ENCODE measurements at regions not wholly inside any gene's neighbourhood (a gene's known extent, or its start where the extent isn't known, plus 50 kb on each side); places are given as distances from the start of the nearest gene placed in this dataset.
"Not testable (repeated sequence)": the region's sequence is repeated elsewhere in the genome, so short reads cannot be mapped to it uniquely, and the experiment has no call there.

GRCh38 chr21:32968103-32968502 lies 57.6 kb upstream of the OLIG2 start:
- not testable (repeated sequence) for H3K27ac Mint-ChIP-seq; H3K4me1 Mint-ChIP-seq (ENCODE audit: low read depth); H3K4me3 Mint-ChIP-seq; H3K36me3 Mint-ChIP-seq; H3K27me3 Mint-ChIP-seq; H3K9me3 Mint-ChIP-seq (ENCODE audit: low read depth)

DNA sequence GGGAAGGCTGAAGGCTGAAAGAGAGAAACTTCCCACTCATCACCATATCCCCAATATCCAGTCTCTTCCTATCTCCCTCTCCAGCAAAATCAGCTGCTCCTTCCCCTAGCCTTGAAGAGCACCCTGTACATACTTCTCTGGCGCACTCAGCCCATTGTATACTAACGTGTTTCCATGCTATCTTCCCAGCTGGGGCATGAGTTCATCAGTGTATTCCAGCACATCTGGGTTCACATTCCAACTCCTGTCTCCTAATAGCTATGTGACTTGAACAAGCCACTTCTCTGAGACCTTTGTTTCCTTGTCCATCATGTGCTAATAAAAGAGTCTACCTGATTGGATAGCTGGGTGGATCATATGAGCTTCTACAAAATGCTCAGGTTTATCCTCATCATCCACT lies 51.1 kb upstream of the OLIG2 start:
- H3K9me3 Mint-ChIP-seq (ENCODE audit: low read depth): no peaks in the 10 kb centered on the region
- H3K4me1 Mint-ChIP-seq (ENCODE audit: low read depth): no peaks in the 10 kb centered on the region
- H3K4me3 Mint-ChIP-seq: no peak overlapping the region
- H3K36me3 Mint-ChIP-seq: no peaks in the 10 kb centered on the region
- H3K27me3 Mint-ChIP-seq: peaks cover 3% of the 10 kb centered on the region
- H3K27ac Mint-ChIP-seq: no peak overlapping the region

- peaks cover 7% of the 10 kb centered on the region for H3K27me3 Mint-ChIP-seq
- no peaks in the 10 kb centered on the region for H3K36me3 Mint-ChIP-seq
- no peaks in the 10 kb centered on the region for H3K9me3 Mint-ChIP-seq (ENCODE audit: low read depth)
- no peak overlapping the region for H3K27ac Mint-ChIP-seq
- no peak overlapping the region for H3K4me3 Mint-ChIP-seq
- H3K4me1 Mint-ChIP-seq (ENCODE audit: low read depth): no peaks in the 10 kb centered on the region
Measured at GRCh38 chr21:32975811-32976431, 49.8 kb upstream of the OLIG2 start.
